Osteocyte (in vitro differentiated cells): ENCODE measurements at regions not wholly inside any gene's neighbourhood (a gene's known extent, or its start where the extent isn't known, plus 50 kb on each side); places are given as distances from the start of the nearest gene placed in this dataset.
"Not testable (repeated sequence)": the region's sequence is repeated elsewhere in the genome, so short reads cannot be mapped to it uniquely, and the experiment has no call there.

Experiments used
- DNase-seq: peaks from one replicate; pipeline ENCODE4 v3.0.0; 2021; ENCODE audit warnings: mixed read lengths; ENCODE audit not compliant: unreplicated experiment; ENCODE audit errors: extremely low spot score
- H3K27ac Mint-ChIP-seq: one replicate; pipeline ENCODE4 v1.8.0; 2021; ENCODE audit warnings: mild to moderate bottlenecking, mixed read lengths; ENCODE audit not compliant: unreplicated experiment
- H3K27me3 Mint-ChIP-seq: one replicate; pipeline ENCODE4 v1.8.0; 2021; ENCODE audit warnings: mixed read lengths; ENCODE audit not compliant: unreplicated experiment
- H3K36me3 Mint-ChIP-seq: one replicate; pipeline ENCODE4 v1.8.0; 2021; ENCODE audit warnings: mixed read lengths; ENCODE audit not compliant: unreplicated experiment
- H3K4me1 Mint-ChIP-seq: one replicate; pipeline ENCODE4 v1.8.0; 2021; ENCODE audit warnings: mixed read lengths; ENCODE audit not compliant: unreplicated experiment
- H3K4me3 Mint-ChIP-seq: one replicate; pipeline ENCODE4 v1.8.0; 2021; ENCODE audit warnings: mild to moderate bottlenecking, moderate library complexity, mixed read lengths; ENCODE audit not compliant: unreplicated experiment
- H3K9me3 Mint-ChIP-seq: one replicate; pipeline ENCODE4 v1.8.0; 2021; ENCODE audit warnings: mixed read lengths; ENCODE audit not compliant: unreplicated experiment
- TF ChIP-seq, protein P1 (sequence below): fragments of 200-600 bp; sonication (generic); IDR thresholded peaks from 2 replicates; pipeline ENCODE4 v1.5.0; 2021; ENCODE audit warnings: antibody characterized with exemption, mild to moderate bottlenecking, moderate library complexity

DNA sequence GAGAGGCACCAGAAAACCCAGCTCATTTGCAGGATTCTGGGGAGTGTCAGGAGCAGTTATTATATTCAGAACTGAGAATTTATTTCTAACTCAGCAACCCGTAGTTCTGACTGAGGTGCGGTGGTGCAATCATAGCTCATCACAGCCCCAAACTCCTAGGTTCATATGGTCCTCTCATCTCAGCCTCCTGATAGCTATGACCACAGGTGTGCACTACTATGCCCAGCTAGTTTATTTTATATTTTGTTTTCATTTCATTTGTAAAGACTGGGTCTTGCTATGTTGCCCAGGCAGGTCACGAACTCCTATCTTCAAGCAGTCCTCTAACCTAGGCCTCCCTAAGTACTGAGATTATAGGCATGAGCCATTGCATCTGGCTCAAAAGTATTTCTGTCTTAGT is 4819.8 kb upstream of the OR11H1 start:
- H3K9me3 Mint-ChIP-seq: peaks cover 24% of the 10 kb centered on the region

DNA sequence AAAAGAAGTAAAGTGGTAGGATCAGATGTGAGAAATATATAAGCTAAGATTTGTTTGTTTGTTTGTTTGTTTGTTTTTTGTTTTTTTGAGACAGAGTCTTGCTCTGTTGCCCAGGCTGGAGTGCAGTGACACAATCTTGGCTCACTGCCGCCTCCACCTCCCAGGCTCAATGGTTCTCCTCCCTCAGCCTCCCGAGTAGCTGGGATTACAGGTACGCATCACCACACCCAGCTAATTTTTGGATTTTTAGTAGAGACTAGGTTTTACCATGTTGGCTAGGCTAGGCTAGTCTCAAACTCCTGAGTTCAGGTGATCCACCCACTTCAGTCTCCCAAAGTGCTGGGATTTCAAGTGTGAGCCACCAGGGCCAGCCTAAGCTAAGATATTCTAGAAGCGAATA is 4817.1 kb upstream of the OR11H1 start:
- H3K36me3 Mint-ChIP-seq, H3K4me3 Mint-ChIP-seq, H3K27me3 Mint-ChIP-seq, H3K4me1 Mint-ChIP-seq, H3K27ac Mint-ChIP-seq: not testable (repeated sequence)
- H3K9me3 Mint-ChIP-seq: peaks cover 45% of the 10 kb centered on the region
- DNase-seq: peak; percentile 76

More for the DNA sequence above, 4819.8 kb upstream of the OR11H1 start:
- not testable (repeated sequence) for H3K36me3 Mint-ChIP-seq, H3K27ac Mint-ChIP-seq, H3K27me3 Mint-ChIP-seq, DNase-seq, H3K4me1 Mint-ChIP-seq, H3K4me3 Mint-ChIP-seq

DNA sequence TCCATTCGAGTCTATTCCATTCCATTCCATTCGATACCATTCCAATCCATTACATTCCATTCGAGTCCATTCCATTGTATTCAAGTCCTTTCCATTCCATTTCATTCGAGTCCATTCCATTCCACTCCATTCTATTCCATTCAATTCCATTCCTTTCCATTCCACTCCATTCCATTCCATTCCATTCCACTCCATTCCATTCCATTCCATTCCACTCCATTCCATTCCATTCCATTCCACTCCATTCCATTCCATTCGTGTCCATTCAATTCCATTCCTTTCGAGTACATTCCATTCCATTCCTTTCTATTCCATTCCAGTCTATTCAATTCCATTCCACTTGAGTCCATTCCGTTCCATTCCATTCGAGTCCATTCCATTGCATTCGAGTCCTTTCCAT is 4805.2 kb upstream of the OR11H1 start:
- not testable (repeated sequence) for H3K4me3 Mint-ChIP-seq, H3K36me3 Mint-ChIP-seq, DNase-seq, H3K4me1 Mint-ChIP-seq, H3K27me3 Mint-ChIP-seq, H3K27ac Mint-ChIP-seq
- H3K9me3 Mint-ChIP-seq: peaks cover 56% of the 10 kb centered on the region

GRCh38 chr22:10723966-10724365 is 4804.0 kb upstream of the OR11H1 start:
- DNase-seq, H3K4me3 Mint-ChIP-seq, H3K36me3 Mint-ChIP-seq, H3K27ac Mint-ChIP-seq, H3K4me1 Mint-ChIP-seq, H3K27me3 Mint-ChIP-seq: not testable (repeated sequence)
- H3K9me3 Mint-ChIP-seq: peaks cover 68% of the 10 kb centered on the region

DNA sequence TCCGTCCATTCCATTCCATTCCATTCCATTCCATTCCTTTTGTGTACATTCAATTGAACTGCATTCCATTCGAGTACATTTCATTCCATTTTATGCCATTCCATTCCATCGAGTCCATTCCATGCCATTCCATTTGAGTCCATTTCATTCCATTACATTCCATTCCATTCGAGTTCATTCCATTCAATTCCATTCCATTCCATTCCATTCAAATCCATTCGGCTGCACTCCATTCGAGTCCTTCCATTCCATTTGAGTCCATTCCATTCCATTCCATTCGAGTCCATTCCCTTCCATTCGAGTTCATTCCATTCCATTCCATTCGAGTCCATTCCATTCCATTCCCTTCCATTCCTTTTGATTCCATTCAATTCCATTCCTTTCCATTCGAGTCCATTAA is 4800.6 kb upstream of the OR11H1 start:
- H3K27ac Mint-ChIP-seq: no peak overlapping the region
- no peak overlapping the region for H3K4me3 Mint-ChIP-seq
- H3K4me1 Mint-ChIP-seq: no peaks in the 10 kb centered on the region
- peaks cover 64% of the 10 kb centered on the region for H3K9me3 Mint-ChIP-seq
- no peaks in the 10 kb centered on the region for H3K36me3 Mint-ChIP-seq
- no peaks in the 10 kb centered on the region for H3K27me3 Mint-ChIP-seq
- TF ChIP-seq, protein P1, sequence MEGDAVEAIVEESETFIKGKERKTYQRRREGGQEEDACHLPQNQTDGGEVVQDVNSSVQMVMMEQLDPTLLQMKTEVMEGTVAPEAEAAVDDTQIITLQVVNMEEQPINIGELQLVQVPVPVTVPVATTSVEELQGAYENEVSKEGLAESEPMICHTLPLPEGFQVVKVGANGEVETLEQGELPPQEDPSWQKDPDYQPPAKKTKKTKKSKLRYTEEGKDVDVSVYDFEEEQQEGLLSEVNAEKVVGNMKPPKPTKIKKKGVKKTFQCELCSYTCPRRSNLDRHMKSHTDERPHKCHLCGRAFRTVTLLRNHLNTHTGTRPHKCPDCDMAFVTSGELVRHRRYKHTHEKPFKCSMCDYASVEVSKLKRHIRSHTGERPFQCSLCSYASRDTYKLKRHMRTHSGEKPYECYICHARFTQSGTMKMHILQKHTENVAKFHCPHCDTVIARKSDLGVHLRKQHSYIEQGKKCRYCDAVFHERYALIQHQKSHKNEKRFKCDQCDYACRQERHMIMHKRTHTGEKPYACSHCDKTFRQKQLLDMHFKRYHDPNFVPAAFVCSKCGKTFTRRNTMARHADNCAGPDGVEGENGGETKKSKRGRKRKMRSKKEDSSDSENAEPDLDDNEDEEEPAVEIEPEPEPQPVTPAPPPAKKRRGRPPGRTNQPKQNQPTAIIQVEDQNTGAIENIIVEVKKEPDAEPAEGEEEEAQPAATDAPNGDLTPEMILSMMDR: no peak
- DNase-seq: no peak

DNA sequence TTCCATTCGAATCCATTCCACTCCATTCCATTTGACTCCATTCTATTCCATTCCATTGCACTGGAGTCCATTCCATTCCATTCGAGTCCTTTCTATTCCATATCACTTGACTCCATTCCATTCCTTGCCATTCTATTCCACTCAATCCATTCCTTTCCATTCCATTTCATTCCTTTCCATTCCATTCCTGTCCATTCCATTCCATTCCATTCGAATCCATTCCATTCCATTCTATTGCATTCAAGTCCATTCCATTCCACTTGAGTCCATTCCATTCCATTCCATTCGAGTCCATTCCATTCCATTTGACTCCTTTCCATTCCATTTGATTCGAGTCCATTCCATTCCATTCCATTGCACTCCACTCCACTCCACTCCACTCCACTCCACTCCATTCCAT is 4798.0 kb upstream of the OR11H1 start:
- H3K36me3 Mint-ChIP-seq: not testable (repeated sequence)

GRCh38 chr22:10730706-10731105 is 4797.3 kb upstream of the OR11H1 start:
- DNase-seq: peak; percentile 80
- not testable (repeated sequence) for H3K36me3 Mint-ChIP-seq, H3K4me3 Mint-ChIP-seq, H3K4me1 Mint-ChIP-seq, H3K27me3 Mint-ChIP-seq, H3K27ac Mint-ChIP-seq
- peaks cover 58% of the 10 kb centered on the region for H3K9me3 Mint-ChIP-seq

More for the DNA sequence above, 4798.0 kb upstream of the OR11H1 start:
- H3K4me1 Mint-ChIP-seq, H3K4me3 Mint-ChIP-seq, H3K27me3 Mint-ChIP-seq, H3K27ac Mint-ChIP-seq, DNase-seq: not testable (repeated sequence)
- peaks cover 52% of the 10 kb centered on the region for H3K9me3 Mint-ChIP-seq

DNA sequence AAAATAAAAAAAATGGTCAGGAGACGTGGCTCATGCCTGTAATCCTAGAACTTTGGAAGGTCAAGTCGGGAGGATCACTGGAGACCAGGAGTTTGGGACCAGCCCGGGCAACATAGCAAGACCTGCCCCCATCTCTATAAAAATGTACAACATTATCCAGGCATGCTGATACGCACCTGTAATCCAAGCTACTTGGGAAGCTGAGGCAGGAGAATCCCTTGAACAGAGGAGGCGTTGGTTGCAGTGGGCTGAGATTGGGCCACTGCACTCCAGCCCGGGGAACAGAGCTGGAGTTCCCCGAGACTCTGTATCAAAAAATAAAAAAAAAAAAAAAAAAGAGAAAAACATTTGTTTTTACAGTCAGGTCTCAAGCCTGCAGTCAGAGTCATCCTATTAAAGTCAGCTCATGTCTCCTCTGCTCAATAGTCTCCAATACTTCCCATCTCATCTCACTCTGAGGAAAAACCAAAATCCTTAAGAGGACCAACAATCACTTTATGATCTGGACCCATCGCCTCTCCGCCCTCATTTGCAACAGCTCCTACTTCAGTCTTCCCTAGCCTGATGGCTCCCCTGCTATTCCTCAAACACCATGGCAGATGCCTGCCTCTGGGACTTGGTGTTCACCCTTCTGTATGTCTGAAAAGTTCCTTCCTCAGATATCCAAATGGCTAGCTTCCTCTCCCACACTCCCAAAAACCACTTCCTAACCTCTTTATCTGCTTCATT is 4796.6 kb upstream of the OR11H1 start:
- H3K27me3 Mint-ChIP-seq, H3K4me3 Mint-ChIP-seq, H3K27ac Mint-ChIP-seq, H3K36me3 Mint-ChIP-seq, H3K4me1 Mint-ChIP-seq: not testable (repeated sequence)
- peak; percentile 85 for DNase-seq
- H3K9me3 Mint-ChIP-seq: peaks cover 59% of the 10 kb centered on the region

DNA sequence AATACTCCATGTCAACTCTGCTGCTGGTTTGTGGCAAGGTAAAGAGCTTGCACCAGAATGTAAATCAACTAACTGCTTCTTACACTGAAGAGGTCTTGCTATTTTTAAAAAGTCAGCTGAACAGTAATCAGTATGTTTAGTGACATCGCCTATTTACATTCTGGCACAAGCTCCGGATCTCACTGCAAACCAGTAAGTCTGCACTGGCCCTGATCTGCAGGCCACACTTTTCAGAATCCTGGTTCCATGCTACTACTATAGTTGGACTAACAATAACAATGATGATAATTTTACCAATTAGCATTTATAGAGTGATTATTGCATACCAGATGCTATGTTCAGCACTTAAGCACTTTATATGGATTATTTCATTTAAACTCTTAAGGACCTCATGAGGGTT is 4792.9 kb upstream of the OR11H1 start:
- H3K27me3 Mint-ChIP-seq, H3K36me3 Mint-ChIP-seq, H3K4me3 Mint-ChIP-seq, H3K4me1 Mint-ChIP-seq, H3K27ac Mint-ChIP-seq: not testable (repeated sequence)
- H3K9me3 Mint-ChIP-seq: peaks cover 54% of the 10 kb centered on the region
- peak; percentile 82 for DNase-seq

DNA sequence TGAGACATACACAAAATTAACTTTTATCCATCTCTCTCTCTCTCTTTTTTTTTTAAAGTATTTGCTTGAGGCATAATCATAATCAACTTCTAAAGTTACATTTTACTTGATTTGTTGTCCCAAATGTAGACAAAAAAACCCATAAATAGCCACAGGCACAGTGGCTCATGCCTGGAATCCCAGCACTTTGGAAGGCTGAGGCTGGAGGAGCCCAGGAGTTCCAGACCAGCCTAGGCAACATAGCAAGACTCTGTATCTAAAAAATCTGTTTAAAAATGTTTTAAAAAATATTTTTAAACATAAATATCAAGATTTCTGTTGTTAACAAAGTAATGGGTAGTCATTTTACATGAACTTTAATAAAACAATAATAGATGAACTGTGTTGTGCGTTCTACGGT is 4791.1 kb upstream of the OR11H1 start:
- H3K4me1 Mint-ChIP-seq, H3K27ac Mint-ChIP-seq, H3K36me3 Mint-ChIP-seq, H3K27me3 Mint-ChIP-seq, H3K4me3 Mint-ChIP-seq: not testable (repeated sequence)
- peaks cover 54% of the 10 kb centered on the region for H3K9me3 Mint-ChIP-seq
- DNase-seq: peak; percentile 87

DNA sequence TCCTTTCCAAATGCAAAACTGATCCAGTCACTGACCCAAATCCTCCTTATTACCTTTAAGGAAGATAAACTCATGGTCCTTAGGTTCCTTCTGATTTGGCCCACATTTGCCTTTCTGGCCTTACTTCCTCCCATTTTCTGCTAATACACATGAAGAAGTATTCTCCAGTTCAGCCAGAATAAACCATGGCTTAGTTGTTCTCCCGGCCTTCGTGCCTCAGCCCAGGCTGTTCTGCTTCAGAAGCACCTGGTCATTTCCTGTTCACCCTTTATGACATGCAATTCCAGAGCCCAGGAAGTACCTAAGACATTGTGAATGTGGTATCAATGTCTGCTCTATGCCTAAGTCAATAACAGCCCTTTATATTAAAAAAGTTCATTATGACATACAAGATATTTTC is 4790.1 kb upstream of the OR11H1 start:
- DNase-seq: peak; percentile 87
- not testable (repeated sequence) for H3K36me3 Mint-ChIP-seq, H3K27ac Mint-ChIP-seq, H3K4me3 Mint-ChIP-seq, H3K27me3 Mint-ChIP-seq, H3K4me1 Mint-ChIP-seq
- H3K9me3 Mint-ChIP-seq: peaks cover 49% of the 10 kb centered on the region
